ENCODE measurements at regions not wholly inside any gene's neighbourhood (a gene's known extent, or its start where the extent isn't known, plus 50 kb on each side); places are given as distances from the start of the nearest gene placed in this dataset.

DNA sequence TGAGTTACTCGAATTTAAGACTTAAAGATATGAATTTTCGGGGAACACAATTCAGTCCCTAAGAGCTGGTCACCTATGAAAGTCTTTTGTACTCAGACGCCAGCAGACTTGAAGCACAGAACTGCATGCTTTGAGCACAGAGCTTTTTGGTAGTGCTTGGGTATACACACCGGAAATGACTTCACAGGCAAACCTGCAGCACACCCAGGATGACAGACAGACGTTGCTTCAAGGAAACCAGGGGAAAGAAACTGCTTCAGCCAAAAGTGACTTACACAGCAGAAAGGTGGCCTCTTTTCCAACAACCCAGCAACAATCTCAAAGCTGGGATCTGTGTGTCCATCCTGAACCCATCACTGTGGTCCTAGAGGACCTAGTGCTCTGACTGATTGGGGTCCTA is 975.1 kb downstream of the AACS start:
- TF ChIP-seq, protein P1, sequence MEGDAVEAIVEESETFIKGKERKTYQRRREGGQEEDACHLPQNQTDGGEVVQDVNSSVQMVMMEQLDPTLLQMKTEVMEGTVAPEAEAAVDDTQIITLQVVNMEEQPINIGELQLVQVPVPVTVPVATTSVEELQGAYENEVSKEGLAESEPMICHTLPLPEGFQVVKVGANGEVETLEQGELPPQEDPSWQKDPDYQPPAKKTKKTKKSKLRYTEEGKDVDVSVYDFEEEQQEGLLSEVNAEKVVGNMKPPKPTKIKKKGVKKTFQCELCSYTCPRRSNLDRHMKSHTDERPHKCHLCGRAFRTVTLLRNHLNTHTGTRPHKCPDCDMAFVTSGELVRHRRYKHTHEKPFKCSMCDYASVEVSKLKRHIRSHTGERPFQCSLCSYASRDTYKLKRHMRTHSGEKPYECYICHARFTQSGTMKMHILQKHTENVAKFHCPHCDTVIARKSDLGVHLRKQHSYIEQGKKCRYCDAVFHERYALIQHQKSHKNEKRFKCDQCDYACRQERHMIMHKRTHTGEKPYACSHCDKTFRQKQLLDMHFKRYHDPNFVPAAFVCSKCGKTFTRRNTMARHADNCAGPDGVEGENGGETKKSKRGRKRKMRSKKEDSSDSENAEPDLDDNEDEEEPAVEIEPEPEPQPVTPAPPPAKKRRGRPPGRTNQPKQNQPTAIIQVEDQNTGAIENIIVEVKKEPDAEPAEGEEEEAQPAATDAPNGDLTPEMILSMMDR (IDR thresholded peaks at IDR 0.05; ENCODE audit: insufficient read depth, low read length, poor library complexity, severe bottlenecking): no peak
- no peak for TF ChIP-seq EZH2phosphoT487 (conservative IDR thresholded peaks at IDR 0.05; ENCODE audit: low read length)
